Osteocyte (in vitro differentiated cells): ENCODE measurements at regions not wholly inside any gene's neighbourhood (a gene's known extent, or its start where the extent isn't known, plus 50 kb on each side); places are given as distances from the start of the nearest gene placed in this dataset.

ENCODE experiments used
- DNase-seq: peaks from one replicate; pipeline ENCODE4 v3.0.0; 2021; ENCODE audit warnings: mixed read lengths; ENCODE audit not compliant: unreplicated experiment; ENCODE audit errors: extremely low spot score
- H3K27ac Mint-ChIP-seq: one replicate; pipeline ENCODE4 v1.8.0; 2021; ENCODE audit warnings: mild to moderate bottlenecking, mixed read lengths; ENCODE audit not compliant: unreplicated experiment
- H3K27me3 Mint-ChIP-seq: one replicate; pipeline ENCODE4 v1.8.0; 2021; ENCODE audit warnings: mixed read lengths; ENCODE audit not compliant: unreplicated experiment
- H3K36me3 Mint-ChIP-seq: one replicate; pipeline ENCODE4 v1.8.0; 2021; ENCODE audit warnings: mixed read lengths; ENCODE audit not compliant: unreplicated experiment
- H3K4me1 Mint-ChIP-seq: one replicate; pipeline ENCODE4 v1.8.0; 2021; ENCODE audit warnings: mixed read lengths; ENCODE audit not compliant: unreplicated experiment
- H3K4me3 Mint-ChIP-seq: one replicate; pipeline ENCODE4 v1.8.0; 2021; ENCODE audit warnings: mild to moderate bottlenecking, moderate library complexity, mixed read lengths; ENCODE audit not compliant: unreplicated experiment
- H3K9me3 Mint-ChIP-seq: one replicate; pipeline ENCODE4 v1.8.0; 2021; ENCODE audit warnings: mixed read lengths; ENCODE audit not compliant: unreplicated experiment
- CTCF ChIP-seq: fragments of 200-600 bp; sonication (generic); IDR thresholded peaks from 2 replicates; pipeline ENCODE4 v1.5.0; 2021; ENCODE audit warnings: antibody characterized with exemption, mild to moderate bottlenecking, moderate library complexity

GRCh38 chr1:221454096-221454495 is 287.8 kb downstream of the DUSP10 start:
- Mint-ChIP-seq H3K27me3 (peaks cover 18% of the 10 kb centered on the region), H3K9me3 (no peaks in the 10 kb centered on the region), H3K27ac (no peak overlapping the region), H3K4me1 (no peaks in the 10 kb centered on the region), H3K4me3 (no peak overlapping the region), H3K36me3 (no peaks in the 10 kb centered on the region)
- no peak for TF ChIP-seq CTCF
- DNase-seq = no peak

GRCh38 chr1:221456918-221457317 is 285.0 kb downstream of the DUSP10 start:
- no peak overlapping the region for H3K4me3 Mint-ChIP-seq
- H3K4me1 Mint-ChIP-seq = no peaks in the 10 kb centered on the region
- no peak overlapping the region for H3K27ac Mint-ChIP-seq
- no peak for DNase-seq
- no peaks in the 10 kb centered on the region for H3K36me3 Mint-ChIP-seq
- peaks cover 34% of the 10 kb centered on the region for H3K27me3 Mint-ChIP-seq
- H3K9me3 Mint-ChIP-seq = no peaks in the 10 kb centered on the region
- no peak for TF ChIP-seq CTCF

- Mint-ChIP-seq H3K36me3 (no peaks in the 10 kb centered on the region), H3K27me3 (peaks cover 35% of the 10 kb centered on the region), H3K27ac (no peak overlapping the region), H3K4me1 (no peaks in the 10 kb centered on the region), H3K4me3 (no peak overlapping the region), H3K9me3 (no peaks in the 10 kb centered on the region)
- no peak for TF ChIP-seq CTCF
- DNase-seq = no peak
Observed at GRCh38 chr1:221457685-221458446, 284.0 kb downstream of the DUSP10 start.

GRCh38 chr1:221458447-221459156 is 283.3 kb downstream of the DUSP10 start:
- Mint-ChIP-seq H3K9me3 (no peaks in the 10 kb centered on the region), H3K27ac (no peak overlapping the region), H3K4me3 (no peak overlapping the region), H3K27me3 (peaks cover 35% of the 10 kb centered on the region), H3K36me3 (no peaks in the 10 kb centered on the region), H3K4me1 (no peaks in the 10 kb centered on the region)
- no peak for TF ChIP-seq CTCF
- DNase-seq = no peak

GRCh38 chr1:221459558-221459957 is 282.3 kb downstream of the DUSP10 start:
- Mint-ChIP-seq H3K4me3 (no peak overlapping the region), H3K4me1 (no peaks in the 10 kb centered on the region), H3K9me3 (no peaks in the 10 kb centered on the region), H3K36me3 (no peaks in the 10 kb centered on the region), H3K27me3 (peaks cover 35% of the 10 kb centered on the region), H3K27ac (no peak overlapping the region)
- DNase-seq = no peak
- no peak for TF ChIP-seq CTCF
